ENCODE measurements at regions not wholly inside any gene's neighbourhood (a gene's known extent, or its start where the extent isn't known, plus 50 kb on each side); places are given as distances from the start of the nearest gene placed in this dataset.

GRCh38 chr1:59185163-59185860 lies 111.6 kb upstream of the FGGY start:
- H3K4me1 ChIP-seq = peaks cover 0 to 43% (median 5%) of the 10 kb centered on the region in 4 donors
- no peaks in the 10 kb centered on the region for H3K27me3 ChIP-seq
- DNase-seq (ENCODE audit: low spot score in 2 of 2) = no peak
- no peaks in the 10 kb centered on the region for H3K9me3 ChIP-seq
- H3K4me3 ChIP-seq = no peak overlapping the region
- no peak for TF ChIP-seq POLR2A (IDR thresholded peaks at IDR 0.05)
- no peak for TF ChIP-seq EP300 (IDR thresholded peaks at IDR 0.05)
- TF ChIP-seq CTCF (IDR thresholded peaks at IDR 0.05) = no peak
- H3K27ac ChIP-seq = no peak overlapping the region
- no peaks in the 10 kb centered on the region for H3K36me3 ChIP-seq
- 94 to 96% methylated on average over 4 of the region's 4 CpGs for WGBS, 2 donors

- peaks cover 0 to 30% (median 0%) of the 10 kb centered on the region in 4 donors for H3K4me1 ChIP-seq
- TF ChIP-seq CTCF (IDR thresholded peaks at IDR 0.05) (no peak), POLR2A (IDR thresholded peaks at IDR 0.05) (no peak), EP300 (IDR thresholded peaks at IDR 0.05) (peak in 1 of 2 donors; percentile 15)
- peak in 1 of 2 donors; percentile 31 for DNase-seq (ENCODE audit: low spot score in 2 of 2)
- no peaks in the 10 kb centered on the region for H3K27me3 ChIP-seq
- H3K9me3 ChIP-seq = no peaks in the 10 kb centered on the region
- peak overlapping the region in 1 of 4 donors; percentile 7 for H3K27ac ChIP-seq
- no peak overlapping the region for H3K4me3 ChIP-seq
- no peaks in the 10 kb centered on the region for H3K36me3 ChIP-seq
- 46 to 53% methylated on average over 3 of the region's 3 CpGs for WGBS, 2 donors
These were observed 110.2 kb upstream of the FGGY start for GRCh38 chr1:59186656-59187055.

- Histone ChIP-seq H3K9me3 (peaks cover 0 to 3% (median 0%) of the 10 kb centered on the region in 4 donors), H3K27me3 (no peaks in the 10 kb centered on the region), H3K4me3 (no peak overlapping the region), H3K36me3 (no peaks in the 10 kb centered on the region), H3K4me1 (peaks cover 0 to 30% (median 0%) of the 10 kb centered on the region in 4 donors), H3K27ac (peak overlapping the region in 2 of 4 donors; percentile 39 to 71)
- 51 to 69% methylated on average over 2 of the region's 2 CpGs for WGBS, 2 donors
- peak in 1 of 2 donors; percentile 18 for DNase-seq (ENCODE audit: low spot score in 2 of 2)
- TF ChIP-seq CTCF (IDR thresholded peaks at IDR 0.05) (no peak), EP300 (IDR thresholded peaks at IDR 0.05) (peak in 1 of 2 donors; percentile 14)
These were observed 108.3 kb upstream of the FGGY start for GRCh38 chr1:59188413-59189213.

- no peak for TF ChIP-seq CTCF (IDR thresholded peaks at IDR 0.05)
- no peak for TF ChIP-seq POLR2A (IDR thresholded peaks at IDR 0.05)
- no peak for TF ChIP-seq EP300 (IDR thresholded peaks at IDR 0.05)
- Histone ChIP-seq H3K27me3 (no peaks in the 10 kb centered on the region), H3K4me3 (no peak overlapping the region), H3K36me3 (no peaks in the 10 kb centered on the region), H3K9me3 (peaks cover 0 to 7% (median 0%) of the 10 kb centered on the region in 4 donors), H3K4me1 (peaks cover 0 to 7% (median 0%) of the 10 kb centered on the region in 4 donors), H3K27ac (no peak overlapping the region)
- no peak for DNase-seq (ENCODE audit: low spot score in 2 of 2)
- whole genome bisulfite sequencing, 2 donors = 71 to 74% methylated on average over 4 of the region's 4 CpGs
These were observed 103.3 kb upstream of the FGGY start for GRCh38 chr1:59193443-59194093.

Data from tibial nerve (tissue), 4 donors.